ENCODE measurements at regions not wholly inside any gene's neighbourhood (a gene's known extent, or its start where the extent isn't known, plus 50 kb on each side); places are given as distances from the start of the nearest gene placed in this dataset.

- H3K4me3 ChIP-seq (ENCODE audit: control insufficient read depth, low read depth, low read length): no peak overlapping the region
- no peak for TF ChIP-seq CTCF (conservative IDR thresholded peaks at IDR 0.05; ENCODE audit: control insufficient read depth, insufficient read depth, low read depth, low read length)
- no peak for DNase-seq (ENCODE audit: low read depth)
Measured at GRCh38 chr15:46556010-46556409, 921.2 kb downstream of the SQOR start.

GRCh38 chr15:46556559-46557379 lies 921.9 kb downstream of the SQOR start:
- no peak for TF ChIP-seq CTCF (conservative IDR thresholded peaks at IDR 0.05; ENCODE audit: control insufficient read depth, insufficient read depth, low read depth, low read length)

GRCh38 chr15:46567968-46568367 lies 933.1 kb downstream of the SQOR start:
- DNase-seq (ENCODE audit: low read depth): no peak
- TF ChIP-seq CTCF (conservative IDR thresholded peaks at IDR 0.05; ENCODE audit: control insufficient read depth, insufficient read depth, low read depth, low read length): no peak
- no peak overlapping the region for H3K4me3 ChIP-seq (ENCODE audit: control insufficient read depth, low read depth, low read length)

More at GRCh38 chr15:46556559-46557379, 921.9 kb downstream of the SQOR start:
- DNase-seq (ENCODE audit: low read depth): no peak
- H3K4me3 ChIP-seq (ENCODE audit: control insufficient read depth, low read depth, low read length): no peak overlapping the region

- no peak for DNase-seq (ENCODE audit: low read depth)
- no peak overlapping the region for H3K4me3 ChIP-seq (ENCODE audit: control insufficient read depth, low read depth, low read length)
- no peak for TF ChIP-seq CTCF (conservative IDR thresholded peaks at IDR 0.05; ENCODE audit: control insufficient read depth, insufficient read depth, low read depth, low read length)
Measured at GRCh38 chr15:46569781-46570180, 935.0 kb downstream of the SQOR start.

- no peak for TF ChIP-seq CTCF (conservative IDR thresholded peaks at IDR 0.05; ENCODE audit: control insufficient read depth, insufficient read depth, low read depth, low read length)
- DNase-seq (ENCODE audit: low read depth): no peak
- no peak overlapping the region for H3K4me3 ChIP-seq (ENCODE audit: control insufficient read depth, low read depth, low read length)
Measured at GRCh38 chr15:46576646-46577395, 942.0 kb downstream of the SQOR start.

GRCh38 chr15:46577767-46578166 lies 942.9 kb downstream of the SQOR start:
- DNase-seq (ENCODE audit: low read depth): no peak

More at GRCh38 chr15:46577767-46578166, 942.9 kb downstream of the SQOR start:
- no peak overlapping the region for H3K4me3 ChIP-seq (ENCODE audit: control insufficient read depth, low read depth, low read length)
- no peak for TF ChIP-seq CTCF (conservative IDR thresholded peaks at IDR 0.05; ENCODE audit: control insufficient read depth, insufficient read depth, low read depth, low read length)
